ENCODE measurements at regions not wholly inside any gene's neighbourhood (a gene's known extent, or its start where the extent isn't known, plus 50 kb on each side); places are given as distances from the start of the nearest gene placed in this dataset.

DNA sequence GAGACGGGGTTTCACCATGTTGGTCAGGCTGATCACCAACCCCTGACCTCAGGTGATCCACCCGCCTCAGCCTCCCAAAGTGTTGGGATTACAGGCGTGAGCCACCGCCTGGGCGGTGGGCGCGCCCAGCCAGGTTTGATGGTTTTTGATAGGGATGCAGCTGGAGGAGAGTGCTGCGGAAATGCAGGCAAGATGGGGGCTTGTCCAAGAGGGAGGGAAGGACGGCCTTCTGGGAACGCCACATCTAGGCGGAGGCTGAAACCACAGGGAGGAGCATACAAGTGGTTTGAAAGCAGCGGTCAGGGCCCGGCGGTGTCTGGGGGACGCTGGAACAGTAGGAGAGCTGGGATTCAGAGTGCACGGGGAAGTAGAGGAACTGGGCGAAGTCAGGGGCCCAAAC, 134.6 kb downstream of the VRK1 start:
- DNase-seq = no peak

DNA sequence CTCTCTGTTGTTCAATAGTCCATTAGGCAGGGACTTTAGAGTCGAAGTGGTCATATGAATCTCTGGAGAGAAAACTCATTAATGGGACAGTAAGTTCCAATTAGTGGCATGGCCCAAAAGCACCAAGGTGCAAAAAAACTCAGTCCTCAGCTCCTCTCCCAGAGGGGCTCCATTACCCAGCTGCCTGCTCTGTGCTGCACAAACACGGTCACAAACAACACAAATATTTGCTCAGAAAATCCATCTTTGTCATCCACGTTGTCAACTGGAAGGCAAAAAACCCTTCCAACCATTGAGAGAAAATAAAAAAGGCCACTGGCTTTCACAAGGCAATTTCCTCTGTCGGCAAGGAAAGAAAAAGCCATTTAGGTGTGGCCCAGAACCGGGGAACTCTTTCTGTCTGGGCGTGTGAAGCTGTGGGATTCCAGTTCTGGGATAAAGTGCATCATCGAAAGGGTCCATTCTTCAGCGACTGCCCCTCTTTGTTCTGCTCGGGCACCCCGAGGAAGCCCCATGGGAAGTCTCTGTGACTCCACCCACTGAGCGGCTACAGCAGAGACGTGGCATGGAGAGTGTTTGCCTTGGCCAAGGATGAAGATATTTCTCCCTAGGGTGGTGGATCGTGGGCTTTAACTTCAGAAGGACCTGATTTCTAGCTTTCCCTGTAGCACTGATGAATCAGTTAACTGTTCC, 137.6 kb downstream of the VRK1 start:
- DNase-seq = no peak

- DNase-seq = no peak
Observed at GRCh38 chr14:96938946-96939345, 141.8 kb downstream of the VRK1 start.

DNA sequence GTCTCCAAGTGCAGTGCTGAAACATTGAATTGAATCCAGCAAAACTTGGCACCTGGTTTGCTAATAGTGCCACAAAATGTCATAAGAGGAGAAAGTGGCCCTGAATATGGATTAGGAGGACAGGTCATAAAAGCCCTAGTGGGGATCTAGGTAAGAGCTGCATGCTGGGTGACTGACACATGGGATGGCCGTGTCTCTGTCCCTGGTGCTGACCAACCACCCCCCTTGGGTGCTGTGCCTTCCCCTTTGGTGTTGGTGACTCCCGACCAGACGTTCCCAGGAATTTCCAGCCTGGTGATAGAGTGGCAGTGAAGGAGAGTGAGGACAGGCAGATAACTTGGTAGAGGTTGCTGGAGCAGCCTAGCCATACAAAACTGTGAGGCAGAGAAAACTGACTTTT, 142.8 kb downstream of the VRK1 start:
- DNase-seq = no peak

GRCh38 chr14:96944297-96944696, 147.1 kb downstream of the VRK1 start:
- DNase-seq = no peak

GRCh38 chr14:96945721-96946120, 148.5 kb downstream of the VRK1 start:
- DNase-seq = no peak

DNA sequence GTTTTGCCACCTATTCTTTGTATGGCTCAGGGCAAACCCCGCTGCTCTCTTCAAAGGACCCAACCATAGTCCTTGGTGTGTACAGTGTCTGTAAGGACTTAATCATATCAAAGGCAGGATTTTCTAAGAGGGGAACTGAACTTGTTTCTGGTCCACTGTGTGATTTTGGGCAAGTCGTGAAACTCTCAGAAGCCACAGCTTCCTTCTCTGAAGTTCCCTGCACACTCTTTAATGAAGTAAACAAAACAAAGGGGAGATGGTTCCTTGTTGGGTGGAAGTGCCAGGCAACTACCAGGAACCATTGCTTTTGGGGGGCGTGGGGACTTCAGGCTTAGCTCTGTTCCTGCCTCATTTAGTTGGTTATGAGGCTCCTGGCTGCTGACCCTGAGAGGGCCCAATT, 152.4 kb downstream of the VRK1 start:
- no peak for DNase-seq

DNA sequence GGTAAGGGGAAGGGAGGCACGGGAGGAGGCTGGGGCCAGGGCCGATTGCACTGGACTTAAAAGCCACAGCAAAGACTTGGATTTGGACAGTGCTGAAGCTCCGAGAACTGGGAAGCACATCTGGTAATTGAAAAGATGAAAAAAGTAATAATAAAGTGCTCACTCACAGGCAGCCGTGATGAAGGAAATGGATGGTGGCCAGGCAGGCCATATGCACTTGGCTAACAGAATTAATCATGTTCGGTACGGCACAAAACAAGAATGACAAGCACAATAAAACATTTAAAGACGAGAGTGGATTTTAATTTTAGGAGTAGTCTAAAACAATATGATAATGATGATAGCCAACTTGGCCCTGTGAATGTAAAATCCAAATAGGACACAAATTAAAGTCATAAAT, 154.3 kb downstream of the VRK1 start:
- DNase-seq = no peak

- DNase-seq = no peak
Observed at GRCh38 chr14:96953087-96953874, 156.1 kb downstream of the VRK1 start.

- DNase-seq = no peak
Observed at GRCh38 chr14:96953875-96954185, 156.6 kb downstream of the VRK1 start.

GRCh38 chr14:96956464-96957239, 159.5 kb downstream of the VRK1 start:
- no peak for DNase-seq

DNA sequence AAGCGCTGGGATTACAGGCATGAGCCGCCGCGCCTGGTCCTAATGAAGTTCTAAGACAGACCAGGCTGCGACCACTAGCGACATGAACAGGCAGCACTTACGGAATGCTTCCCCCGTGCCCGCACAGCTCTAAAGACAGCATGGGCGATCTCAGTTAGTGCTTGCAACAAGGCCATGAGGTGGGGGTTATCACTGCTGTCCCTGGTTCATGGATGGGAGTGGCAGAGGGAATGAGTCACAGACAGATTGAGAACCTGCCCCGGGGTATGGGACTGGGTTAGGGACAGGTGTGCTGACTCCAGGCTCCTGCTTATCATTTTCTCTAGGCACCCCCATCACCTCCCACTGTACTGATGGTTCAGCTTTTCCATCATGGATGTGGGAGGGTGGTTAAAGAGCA, 160.9 kb downstream of the VRK1 start:
- no peak for DNase-seq

DNA sequence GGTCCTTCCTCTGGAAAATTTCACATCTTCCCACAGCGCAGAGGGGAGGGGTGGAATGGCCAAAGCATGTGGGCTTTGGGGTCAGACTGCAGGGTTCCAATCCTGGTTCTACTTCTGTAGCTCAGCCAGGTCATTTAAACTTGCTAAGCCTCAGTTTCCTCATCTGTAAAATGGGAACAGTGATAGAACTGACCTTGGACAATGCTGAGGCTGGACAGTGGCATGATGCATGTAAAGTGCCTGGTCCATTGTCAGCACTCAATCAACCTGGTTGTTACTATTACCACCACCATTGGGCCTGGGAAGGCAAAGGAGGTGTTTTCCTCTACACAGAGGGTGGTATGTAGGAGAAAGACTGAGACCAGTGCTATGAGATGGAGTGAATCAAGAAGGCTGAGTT, 162.8 kb downstream of the VRK1 start:
- DNase-seq = no peak

GRCh38 chr14:96960598-96961116, 163.5 kb downstream of the VRK1 start:
- no peak for DNase-seq

DNA sequence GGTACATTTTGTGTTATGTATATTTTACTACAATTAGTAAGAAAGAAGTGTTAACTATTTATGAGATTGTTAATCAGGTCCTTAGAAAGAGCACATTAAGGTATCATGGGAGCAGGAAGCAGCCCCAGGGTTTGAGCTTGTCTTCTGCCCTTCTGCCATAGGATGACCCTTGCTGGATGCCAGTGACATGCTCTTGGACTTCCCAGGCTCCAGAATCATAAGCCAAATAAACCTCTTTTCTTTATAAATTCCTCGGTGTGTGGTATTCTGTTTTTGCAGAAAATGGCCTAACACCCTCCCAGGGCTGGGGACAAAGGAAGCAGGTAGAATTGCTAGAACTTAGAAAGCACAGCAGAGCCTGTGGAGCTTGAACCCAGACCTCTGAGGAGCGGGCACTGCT, 164.7 kb downstream of the VRK1 start:
- DNase-seq = no peak

DNA sequence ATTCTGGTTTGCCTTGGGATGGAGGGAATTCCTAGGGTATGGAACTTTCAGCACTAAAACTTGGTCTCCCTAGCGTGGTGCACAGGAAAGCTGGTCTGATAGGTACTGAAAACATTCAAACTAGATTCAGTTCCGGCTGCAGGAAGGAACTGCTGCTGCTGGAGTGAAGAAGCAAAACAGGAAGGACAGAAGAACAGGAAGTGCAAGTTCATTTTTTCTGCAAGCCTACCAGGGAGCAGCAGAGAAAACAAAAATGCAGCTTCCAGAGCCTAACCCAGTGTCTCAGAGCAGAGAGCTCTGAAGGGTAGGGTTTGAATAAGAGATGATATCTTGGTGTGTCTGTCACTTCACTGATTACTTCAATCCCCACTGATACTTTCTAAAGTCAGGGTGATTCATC, 165.2 kb downstream of the VRK1 start:
- no peak for DNase-seq

DNA sequence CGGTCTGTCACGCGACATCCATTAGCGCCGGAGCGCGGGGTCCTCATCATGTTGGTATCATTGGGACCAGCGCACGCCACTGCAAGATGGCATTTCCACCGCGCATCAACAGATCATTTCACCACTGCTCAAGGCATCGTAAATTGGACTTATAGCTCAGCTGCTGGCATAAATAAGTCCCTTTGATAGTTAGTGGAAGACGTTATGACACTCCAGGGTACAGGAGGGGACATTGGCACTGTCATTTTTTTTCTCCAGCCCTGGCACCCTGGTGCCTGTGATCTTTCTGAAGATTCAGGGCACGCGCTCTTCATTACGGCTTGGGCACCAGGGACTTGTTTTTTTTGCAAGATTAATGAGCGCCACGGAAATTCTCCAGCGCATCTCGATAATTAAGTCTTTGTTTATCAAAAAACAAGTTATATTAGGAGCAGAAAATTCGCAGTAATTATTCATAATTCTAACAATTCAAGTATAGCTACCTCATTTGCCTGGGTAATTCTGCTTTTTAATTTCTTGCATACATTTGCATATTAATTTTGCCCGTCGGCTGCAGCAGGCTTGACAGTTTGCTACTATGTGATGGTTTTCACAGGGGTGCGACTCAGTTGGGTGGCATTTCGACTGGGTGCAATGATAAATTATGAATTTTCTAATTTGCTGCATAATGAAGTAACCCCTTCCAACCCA, 167.7 kb downstream of the VRK1 start:
- DNase-seq = no peak

GRCh38 chr14:96965885-96966595, 168.9 kb downstream of the VRK1 start:
- DNase-seq = no peak

DNA sequence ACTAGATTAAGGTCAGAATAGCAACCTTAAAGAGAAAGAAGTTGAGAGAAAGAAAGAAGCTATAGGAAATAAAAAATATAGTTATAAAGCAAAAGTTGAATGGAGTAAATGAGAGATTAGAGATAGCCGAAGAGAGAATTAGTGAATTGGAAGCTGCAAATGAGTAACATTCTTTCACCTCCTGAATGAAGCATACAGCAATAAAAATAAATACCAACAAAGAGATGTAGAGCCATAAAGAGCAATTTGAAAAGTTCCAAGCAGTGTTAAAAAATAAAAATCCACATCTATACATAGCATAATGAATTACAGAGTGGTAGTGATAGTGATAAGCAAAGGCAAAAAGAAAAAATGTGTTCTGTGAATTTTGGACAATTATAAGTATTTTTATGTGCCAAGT, 177.9 kb downstream of the VRK1 start:
- DNase-seq = no peak

- peak; percentile 68 for DNase-seq
Observed at GRCh38 chr14:96978525-96979272, 181.5 kb downstream of the VRK1 start.

DNA sequence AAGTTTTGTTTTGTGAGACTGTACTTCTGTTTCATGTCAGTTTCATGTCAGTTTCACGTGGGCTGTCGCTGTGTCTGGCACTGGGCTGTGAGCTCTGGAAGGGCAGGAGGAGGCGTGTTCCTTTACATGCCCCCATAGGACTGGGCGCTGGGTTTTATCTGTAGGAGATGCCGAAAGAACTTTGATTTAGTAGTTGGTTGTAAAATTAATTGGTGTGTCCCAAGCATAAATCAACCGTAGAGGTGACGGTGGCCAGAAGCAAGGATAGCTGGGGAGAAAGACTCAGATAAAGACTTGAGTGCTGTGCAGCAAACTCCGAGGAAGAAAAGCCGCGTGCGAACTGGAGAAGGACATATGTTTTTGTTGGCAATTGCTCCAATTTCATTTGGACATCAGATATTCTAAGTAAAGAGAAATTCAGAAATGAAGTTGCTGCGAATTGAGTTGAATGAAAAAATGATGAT, 182.5 kb downstream of the VRK1 start:
- peak; percentile 38 for DNase-seq

GRCh38 chr14:96980835-96981234, 183.7 kb downstream of the VRK1 start:
- no peak for DNase-seq
